IMR-90 (cell line): ENCODE measurements at regions not wholly inside any gene's neighbourhood (a gene's known extent, or its start where the extent isn't known, plus 50 kb on each side); places are given as distances from the start of the nearest gene placed in this dataset.

Experiments used
- ATAC-seq: fragments of 200-7000 bp; cut with Tn5 transposase; 2 replicates; pipeline ENCODE4 v1.9.1; 2020; ENCODE audit warnings: low read depth, mild to moderate bottlenecking, moderate library complexity
- BruUV-seq: library from RNA; stranded (reverse); fragments of 400-500 nt; replicated peaks from 2 replicates; lab custom pipeline; 2021; lab: Mats Ljungman, UMichigan
- CTCF ChIA-PET: fragments of 300-600 bp; formaldehyde crosslinking; extraction: SDS; loops from one replicate; lab custom pipeline; 2021; ENCODE audit warnings: antibody characterized with exemption; lab: Yijun Ruan, JAX
- POLR2A ChIA-PET: fragments of 300-600 bp; sonication (Branson Sonifier 250); formaldehyde crosslinking; loops from one replicate; lab custom pipeline; 2022; ENCODE audit warnings: antibody characterized with exemption; ENCODE audit not compliant: unreplicated experiment; lab: Charles Lee
- DNase-seq: peaks from one replicate; pipeline ENCODE4 v3.0.0; 2013
- H2AFZ ChIP-seq: replicated peaks from 2 replicates; pipeline ENCODE3; 2013; ENCODE audit warnings: low read length, mild to moderate bottlenecking; ENCODE audit not compliant: poor library complexity
- H2AK5ac ChIP-seq: 2 replicates; pipeline ENCODE4 v1.6.1; 2013; ENCODE audit warnings: low read depth, low read length, inconsistent platforms
- H2AK9ac ChIP-seq: replicated peaks from 2 replicates; pipeline ENCODE3; 2013; ENCODE audit warnings: mild to moderate bottlenecking, low read depth, low read length, moderate library complexity; ENCODE audit not compliant: poor library complexity
- H2BK120ac ChIP-seq: 2 replicates; pipeline ENCODE4 v1.6.1; 2013; ENCODE audit warnings: low read depth, low read length, inconsistent platforms
- H2BK15ac ChIP-seq: 3 replicates; pipeline ENCODE4 v1.6.1; 2013; ENCODE audit warnings: low read depth, low read length, inconsistent platforms
- H2BK20ac ChIP-seq: 2 replicates; pipeline ENCODE4 v1.6.1; 2013; ENCODE audit warnings: low read depth, mild to moderate bottlenecking, inconsistent platforms, low read length, moderate library complexity
- H2BK5ac ChIP-seq: 2 replicates; pipeline ENCODE4 v1.6.1; 2013; ENCODE audit warnings: mild to moderate bottlenecking, low read depth, low read length, inconsistent platforms; ENCODE audit not compliant: poor library complexity, severe bottlenecking
- H3K14ac ChIP-seq: replicated peaks from 2 replicates; pipeline ENCODE4 v1.6.1; 2013; ENCODE audit warnings: low read depth, low read length, inconsistent platforms
- H3K18ac ChIP-seq: 2 replicates; pipeline ENCODE4 v1.6.1; 2013; ENCODE audit warnings: low read depth, low read length, control low read depth
- H3K23ac ChIP-seq: 2 replicates; pipeline ENCODE4 v1.6.1; 2013; ENCODE audit warnings: low read depth, low read length, inconsistent platforms
- H3K27ac ChIP-seq: 2 replicates; pipeline ENCODE4 v1.5.1; 2013; ENCODE audit warnings: mild to moderate bottlenecking, control low read depth, low read length; ENCODE audit not compliant: insufficient read depth
- H3K27me3 ChIP-seq: 2 replicates; pipeline ENCODE4 v1.6.1; 2013; ENCODE audit warnings: low read length; ENCODE audit not compliant: control insufficient read depth, insufficient read depth
- H3K36me3 ChIP-seq: 2 replicates; pipeline ENCODE4 v1.6.1; 2013; ENCODE audit warnings: low read length, mixed read lengths; ENCODE audit not compliant: control insufficient read depth, insufficient read depth
- H3K4ac ChIP-seq: 2 replicates; pipeline ENCODE4 v1.6.1; 2013; ENCODE audit warnings: low read depth, low read length, inconsistent platforms
- H3K4me1 ChIP-seq: 2 replicates; pipeline ENCODE4 v1.6.1; 2013; ENCODE audit warnings: low read length, mixed read lengths; ENCODE audit not compliant: control insufficient read depth, insufficient read depth
- H3K4me2 ChIP-seq: 2 replicates; pipeline ENCODE4 v1.6.1; 2013; ENCODE audit warnings: low read depth, mild to moderate bottlenecking, control low read depth, low read length, moderate library complexity
- H3K4me3 ChIP-seq: 2 replicates; pipeline ENCODE4 v1.5.1; 2013; ENCODE audit warnings: low read depth, mild to moderate bottlenecking, control low read depth, low read length, moderate library complexity; ENCODE audit not compliant: insufficient read depth
- H3K56ac ChIP-seq: 2 replicates; pipeline ENCODE4 v1.6.1; 2013; ENCODE audit warnings: low read length, inconsistent platforms; ENCODE audit not compliant: insufficient read depth; ENCODE audit errors: extremely low read depth
- H3K79me1 ChIP-seq, 2 experiments: 2 replicates each; pipeline ENCODE4 v1.6.1; 2013; ENCODE audit warnings: low read length in 2 of 2, inconsistent platforms in 1 of 2, low read depth in 1 of 2
- H3K9ac ChIP-seq: 2 replicates; pipeline ENCODE4 v1.6.1; 2013; ENCODE audit warnings: low read depth, low read length, control low read depth
- H3K9me1 ChIP-seq: 2 replicates; pipeline ENCODE4 v1.6.1; 2013; ENCODE audit warnings: low read length, inconsistent platforms; ENCODE audit not compliant: insufficient read depth
- H3K9me3 ChIP-seq: 2 replicates; pipeline ENCODE4 v1.6.1; 2013; ENCODE audit warnings: low read length; ENCODE audit not compliant: control insufficient read depth, insufficient read depth
- H4K20me1 ChIP-seq: 2 replicates; pipeline ENCODE4 v1.6.1; 2013; ENCODE audit warnings: low read length, inconsistent platforms; ENCODE audit not compliant: insufficient read depth
- H4K5ac ChIP-seq: 2 replicates; pipeline ENCODE4 v1.6.1; 2013; ENCODE audit warnings: mild to moderate bottlenecking, low read depth, low read length, control low read depth
- H4K8ac ChIP-seq, 2 experiments: 2 replicates each; pipeline ENCODE4 v1.6.1; 2013; ENCODE audit warnings: low read depth in 2 of 2, low read length in 2 of 2, control low read depth in 1 of 2, inconsistent platforms in 1 of 2
- H4K91ac ChIP-seq: 2 replicates; pipeline ENCODE4 v1.6.1; 2013; ENCODE audit warnings: low read depth, low read length, inconsistent platforms; ENCODE audit not compliant: insufficient read depth
- MAFK ChIP-seq: IDR thresholded peaks from 2 replicates; pipeline ENCODE4 v1.6.1; 2012; ENCODE audit warnings: low read depth, low read length, improper control_type of control experiment
- NFE2L2 ChIP-seq: fragments of 150-350 bp; IDR thresholded peaks from 2 replicates; pipeline ENCODE4 v1.6.1; 2016; ENCODE audit warnings: low read depth, mild to moderate bottlenecking, low read length
- WGBS, 2 experiments: methylation state at CpG; one replicate each; pipeline versions ENCODE4 v1.1.5 to v1.1.7; 2013; ENCODE audit warnings: missing lambda C conversion rate in 2 of 2; ENCODE audit not compliant: insufficient read length in 1 of 2; ENCODE audit errors: extremely low coverage in 2 of 2; 5-methylcytosine and 5-hydroxymethylcytosine counted together
- dilution Hi-C: fragments of 300-500 bp; cut with HindIII; formaldehyde crosslinking; loops from one replicate; pipeline ENCODE4 v1.14.3; 2018; ENCODE audit warnings: low sequenced_read_pairs; ENCODE audit not compliant: unreplicated experiment
- in situ Hi-C: fragments of 300-500 bp; cut with MboI; formaldehyde crosslinking; loops from 3 replicates; pipeline ENCODE4 v1.14.3; 2019; ENCODE audit warnings: low sequenced_read_pairs, inconsistent platforms, mixed read lengths
- intact Hi-C: fragments of 100-400 bp; cut with micrococcal nuclease; formaldehyde crosslinking; loops from 2 replicates; pipeline ENCODE4 v1.10.0; 2022

DNA sequence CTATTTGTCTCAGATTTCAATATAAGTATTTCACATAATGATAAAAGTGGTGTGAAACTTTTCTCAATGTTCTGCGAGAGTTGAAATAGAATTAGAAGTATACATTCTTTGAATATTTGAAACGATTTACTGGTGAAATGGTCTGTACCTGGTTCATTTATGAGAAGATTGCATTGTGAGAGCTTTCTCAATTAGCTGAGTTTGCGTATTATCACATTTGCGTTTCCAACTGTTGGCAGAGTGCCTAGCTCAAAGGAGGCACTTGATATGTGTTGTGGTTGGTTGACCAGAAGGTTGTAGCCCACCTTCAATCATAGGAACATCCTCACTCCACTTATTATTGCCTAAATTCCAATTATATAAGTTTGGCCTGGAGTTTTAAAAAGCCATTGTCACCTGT is 58.8 kb upstream of the EXOC2 start:
- Histone ChIP-seq H3K23ac (no peak overlapping the region), H2BK15ac (no peak overlapping the region), H2BK120ac (no peak overlapping the region), H3K4ac (no peak overlapping the region), H2AFZ (no peak overlapping the region), H3K9me1 (no peaks in the 10 kb centered on the region), H3K4me1 (no peaks in the 10 kb centered on the region), H3K79me1 (no peaks in the 10 kb centered on the region), H2AK5ac (no peak overlapping the region), H3K27me3 (peaks cover 2% of the 10 kb centered on the region), H3K56ac (no peak overlapping the region), H4K5ac (no peak overlapping the region), H2BK5ac (no peak overlapping the region), H3K9ac (no peak overlapping the region), H3K27ac (no peak overlapping the region), H2BK20ac (no peak overlapping the region), H3K18ac (no peak overlapping the region), H3K9me3 (no peaks in the 10 kb centered on the region), H3K14ac (no peak overlapping the region), H4K91ac (no peak overlapping the region), H3K4me3 (no peak overlapping the region), H3K36me3 (no peaks in the 10 kb centered on the region), H3K4me2 (no peak overlapping the region), H2AK9ac (no peak overlapping the region), H4K8ac (no peak overlapping the region), H4K20me1 (no peaks in the 10 kb centered on the region)
- in situ Hi-C loops: no loop called here
- intact Hi-C loops: no loop called here
- TF ChIP-seq NFE2L2 (no peak), MAFK (peak; percentile 88)
- dilution Hi-C loops: no loop called here
- POLR2A ChIA-PET: no interaction called here
- no TSS peak for BruUV-seq
- DNase-seq (no peak), ATAC-seq (no peak)
- WGBS, 2 experiments: no CpG with 5 or more reads among the region's 4 CpGs
- CTCF ChIA-PET: no interaction called here
